Calu3 (cell line): ENCODE measurements at regions not wholly inside any gene's neighbourhood (a gene's known extent, or its start where the extent isn't known, plus 50 kb on each side); places are given as distances from the start of the nearest gene placed in this dataset.

Experiments used
- BruUV-seq: library from RNA; stranded (reverse); fragments of 400-500 nt; replicated peaks from 2 replicates; lab custom pipeline; 2021; lab: Mats Ljungman, UMichigan
- CTCF ChIA-PET: fragments of 300-600 bp; sonication (Branson Sonifier 250); formaldehyde crosslinking; loops from one replicate; lab custom pipeline; 2022; ENCODE audit warnings: antibody characterized with exemption; lab: Charles Lee
- DNase-seq: peaks from one replicate; pipeline ENCODE4 v3.0.0; 2022
- H3K27ac Mint-ChIP-seq: one replicate; pipeline ENCODE4 v1.8.0; 2022; ENCODE audit warnings: mixed read lengths; ENCODE audit not compliant: unreplicated experiment
- H3K27me3 Mint-ChIP-seq: one replicate; pipeline ENCODE4 v1.8.0; 2022; ENCODE audit warnings: mixed read lengths; ENCODE audit not compliant: unreplicated experiment
- H3K36me3 Mint-ChIP-seq: one replicate; pipeline ENCODE4 v1.8.0; 2022; ENCODE audit warnings: mild to moderate bottlenecking, moderate library complexity, mixed read lengths; ENCODE audit not compliant: insufficient read depth, unreplicated experiment
- H3K4me1 Mint-ChIP-seq: one replicate; pipeline ENCODE4 v1.8.0; 2022; ENCODE audit warnings: mild to moderate bottlenecking, low read depth, mixed read lengths; ENCODE audit not compliant: unreplicated experiment
- H3K4me3 Mint-ChIP-seq: one replicate; pipeline ENCODE4 v1.8.0; 2022; ENCODE audit warnings: mild to moderate bottlenecking, low read depth, moderate library complexity, mixed read lengths; ENCODE audit not compliant: unreplicated experiment
- H3K9me3 Mint-ChIP-seq: one replicate; pipeline ENCODE4 v1.8.0; 2022; ENCODE audit warnings: low read depth, mixed read lengths; ENCODE audit not compliant: unreplicated experiment
- intact Hi-C: fragments of 100-400 bp; cut with micrococcal nuclease; formaldehyde crosslinking; loops from one replicate; pipeline ENCODE4 v1.10.0; 2022; ENCODE audit not compliant: unreplicated experiment
- TF ChIP-seq, protein P1 (sequence below): fragments of 200-600 bp; IDR thresholded peaks from one replicate; pipeline ENCODE4 v1.8.0; 2022; ENCODE audit warnings: antibody characterized with exemption; ENCODE audit not compliant: unreplicated experiment

DNA sequence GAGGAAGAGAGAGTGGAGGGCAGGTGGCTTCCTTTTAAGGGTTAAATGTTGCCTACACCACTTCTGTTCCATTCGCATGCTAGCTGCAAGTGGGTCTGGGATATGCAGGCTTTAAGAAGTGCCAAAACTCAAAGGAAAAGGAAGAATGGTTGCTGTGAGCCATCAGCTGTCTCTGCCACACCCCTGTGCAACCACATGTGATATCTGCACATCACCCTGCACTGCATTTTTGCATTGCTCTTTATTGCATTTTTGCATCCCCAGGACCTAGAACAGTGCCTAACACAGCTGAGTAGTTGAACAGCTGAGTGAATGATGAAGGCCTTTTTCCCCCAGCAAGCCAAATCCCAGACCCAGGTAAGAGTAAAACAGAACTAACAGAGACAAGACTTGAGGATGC is 136.1 kb downstream of the ZIC5 start:
- intact Hi-C loops: no loop called here
- TF ChIP-seq, protein P1, sequence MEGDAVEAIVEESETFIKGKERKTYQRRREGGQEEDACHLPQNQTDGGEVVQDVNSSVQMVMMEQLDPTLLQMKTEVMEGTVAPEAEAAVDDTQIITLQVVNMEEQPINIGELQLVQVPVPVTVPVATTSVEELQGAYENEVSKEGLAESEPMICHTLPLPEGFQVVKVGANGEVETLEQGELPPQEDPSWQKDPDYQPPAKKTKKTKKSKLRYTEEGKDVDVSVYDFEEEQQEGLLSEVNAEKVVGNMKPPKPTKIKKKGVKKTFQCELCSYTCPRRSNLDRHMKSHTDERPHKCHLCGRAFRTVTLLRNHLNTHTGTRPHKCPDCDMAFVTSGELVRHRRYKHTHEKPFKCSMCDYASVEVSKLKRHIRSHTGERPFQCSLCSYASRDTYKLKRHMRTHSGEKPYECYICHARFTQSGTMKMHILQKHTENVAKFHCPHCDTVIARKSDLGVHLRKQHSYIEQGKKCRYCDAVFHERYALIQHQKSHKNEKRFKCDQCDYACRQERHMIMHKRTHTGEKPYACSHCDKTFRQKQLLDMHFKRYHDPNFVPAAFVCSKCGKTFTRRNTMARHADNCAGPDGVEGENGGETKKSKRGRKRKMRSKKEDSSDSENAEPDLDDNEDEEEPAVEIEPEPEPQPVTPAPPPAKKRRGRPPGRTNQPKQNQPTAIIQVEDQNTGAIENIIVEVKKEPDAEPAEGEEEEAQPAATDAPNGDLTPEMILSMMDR: no peak
- CTCF ChIA-PET: no interaction called here

DNA sequence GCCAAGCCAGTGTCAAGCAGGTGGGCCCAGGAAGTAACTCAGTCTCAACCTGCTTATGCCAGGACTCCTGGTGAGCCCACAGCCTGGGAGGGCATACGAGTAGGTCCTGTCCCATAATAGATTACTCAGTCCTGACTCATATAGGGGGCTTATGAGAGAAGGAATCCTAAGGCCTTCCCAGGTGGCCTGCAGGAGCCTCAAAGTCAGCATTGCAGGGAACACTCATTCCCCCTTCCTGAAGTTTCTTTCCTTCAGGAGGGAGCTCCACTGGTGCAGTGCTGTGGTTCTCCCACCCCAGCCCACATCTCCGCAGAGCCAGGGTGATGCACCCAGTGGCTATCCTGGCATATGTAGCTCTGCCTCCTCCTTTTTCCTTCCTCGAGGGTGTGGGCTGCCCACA is 137.3 kb downstream of the ZIC5 start:
- no peak for DNase-seq
- H3K4me3 Mint-ChIP-seq: no peak overlapping the region
- H3K27ac Mint-ChIP-seq: no peak overlapping the region
- CTCF ChIA-PET: no interaction called here
- TF ChIP-seq, protein P1: no peak
- H3K27me3 Mint-ChIP-seq: peaks cover 13% of the 10 kb centered on the region
- intact Hi-C loops: no loop called here
- no TSS peak for BruUV-seq
- no peaks in the 10 kb centered on the region for H3K4me1 Mint-ChIP-seq
- no peaks in the 10 kb centered on the region for H3K36me3 Mint-ChIP-seq
- no peaks in the 10 kb centered on the region for H3K9me3 Mint-ChIP-seq

More for the DNA sequence above, 136.1 kb downstream of the ZIC5 start:
- no TSS peak for BruUV-seq
- no peaks in the 10 kb centered on the region for H3K4me1 Mint-ChIP-seq
- no peak overlapping the region for H3K27ac Mint-ChIP-seq
- H3K4me3 Mint-ChIP-seq: no peak overlapping the region
- DNase-seq: no peak
- no peaks in the 10 kb centered on the region for H3K36me3 Mint-ChIP-seq
- H3K27me3 Mint-ChIP-seq: peaks cover 10% of the 10 kb centered on the region
- no peaks in the 10 kb centered on the region for H3K9me3 Mint-ChIP-seq

DNA sequence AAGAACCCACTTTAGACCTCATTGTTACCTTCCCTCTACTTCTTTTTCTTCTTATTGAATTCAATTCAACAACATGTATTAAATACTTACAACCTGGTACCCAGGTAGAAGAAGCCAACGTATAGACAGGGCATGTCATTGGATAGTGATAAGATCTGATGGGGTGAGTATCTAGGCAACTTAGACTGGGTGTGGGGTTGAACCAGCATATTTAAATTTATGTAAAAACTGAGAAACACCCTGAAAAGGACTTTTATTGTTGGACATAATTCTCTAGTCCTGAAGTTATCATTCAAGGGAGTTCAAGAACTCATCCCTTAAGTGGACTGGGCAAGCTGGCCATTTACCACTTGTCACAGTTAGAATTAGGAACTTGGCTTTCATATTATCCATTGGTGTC is 139.2 kb downstream of the ZIC5 start:
- intact Hi-C loops: no loop called here
- H3K27me3 Mint-ChIP-seq: peaks cover 13% of the 10 kb centered on the region
- CTCF ChIA-PET: no interaction called here
- H3K9me3 Mint-ChIP-seq: no peaks in the 10 kb centered on the region
- no peak overlapping the region for H3K4me3 Mint-ChIP-seq
- H3K36me3 Mint-ChIP-seq: no peaks in the 10 kb centered on the region
- TF ChIP-seq, protein P1: no peak
- DNase-seq: no peak
- BruUV-seq: no TSS peak
- no peak overlapping the region for H3K27ac Mint-ChIP-seq
- no peaks in the 10 kb centered on the region for H3K4me1 Mint-ChIP-seq

DNA sequence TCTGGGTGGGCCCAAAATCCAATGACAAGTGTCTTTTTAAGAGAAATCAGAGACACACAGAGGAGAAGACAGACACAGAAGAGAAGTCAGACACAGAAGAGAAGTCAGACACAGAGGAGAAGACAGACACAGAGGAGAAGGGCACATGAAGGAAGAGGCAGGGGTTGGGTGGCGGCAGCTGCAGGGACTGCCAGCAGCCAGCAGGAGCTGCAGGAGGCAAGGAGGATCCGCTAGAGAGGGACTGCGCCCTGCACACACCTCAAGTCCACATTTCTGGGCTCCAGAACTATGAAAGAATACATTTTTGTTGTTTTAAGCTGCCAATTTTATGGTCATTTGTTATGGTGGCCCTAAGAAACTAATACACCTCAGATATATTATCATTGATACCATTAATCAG is 140.6 kb downstream of the ZIC5 start:
- TF ChIP-seq, protein P1: no peak
- intact Hi-C loops: no loop called here
- no TSS peak for BruUV-seq
- CTCF ChIA-PET: no interaction called here
- H3K4me1 Mint-ChIP-seq: no peaks in the 10 kb centered on the region
- no peak overlapping the region for H3K27ac Mint-ChIP-seq
- H3K4me3 Mint-ChIP-seq: no peak overlapping the region
- H3K9me3 Mint-ChIP-seq: no peaks in the 10 kb centered on the region
- no peak for DNase-seq
- peaks cover 13% of the 10 kb centered on the region for H3K27me3 Mint-ChIP-seq
- H3K36me3 Mint-ChIP-seq: no peaks in the 10 kb centered on the region
